Heart left ventricle (tissue), 13 donors: ENCODE measurements at regions not wholly inside any gene's neighbourhood (a gene's known extent, or its start where the extent isn't known, plus 50 kb on each side); places are given as distances from the start of the nearest gene placed in this dataset.

Source experiments
- POLR2A ChIP-seq, 2 donors: fragments of 450-650 bp; IDR thresholded peaks; one replicate each; pipeline ENCODE4 v1.6.1; 2017; ENCODE audit warnings: antibody characterized with exemption in 2 of 2, mild to moderate bottlenecking in 2 of 2, moderate library complexity in 2 of 2
- TF ChIP-seq, protein P1 (sequence below), 12 donors: fragments of 200-600 bp; sonication (generic) in 4 of 12; IDR thresholded peaks; one replicate each; pipeline versions ENCODE4 v1.5.0 to v1.8.0; 2018 to 2022; ENCODE audit warnings: antibody characterized with exemption in 12 of 12, mild to moderate bottlenecking in 5 of 12
- donor health status: ischemic (EF 13 %, LVEDD 7.1; RV severe dilation, severe dysfunction).
- donor health status: DM: no; HTN: yes; CAD: no.
- donor health status: DM: no; HTN: no; CAD: no.
- donor health status: ischemic (EF 25% LVEDD 6.9; RV normal size, moderate dysfunction).
- donor health status: ischemic (EF 25% LVEDD 5.7; RV mildly dilated, moderate dysfunction).
- donor health status: ischemic (EF 35%, LVEDD 5.7; RV mildly dilated, moderate dysfunction).
- donor health status: nonischemic (EF 11% LVEDD 7.7; RV severe dilation, severe dysfunction).
- donor health status: DM: yes; HTN: yes; CAD: no.
- donor health status: PGD.
- donor health status: ischemic (EF 29% LVEDD 5.4; RV normal size, mild dysfunction).
- donor health status: nonischemic (EF 23%, LVEDD 6.1; RV moderate dilation, normal function).

DNA sequence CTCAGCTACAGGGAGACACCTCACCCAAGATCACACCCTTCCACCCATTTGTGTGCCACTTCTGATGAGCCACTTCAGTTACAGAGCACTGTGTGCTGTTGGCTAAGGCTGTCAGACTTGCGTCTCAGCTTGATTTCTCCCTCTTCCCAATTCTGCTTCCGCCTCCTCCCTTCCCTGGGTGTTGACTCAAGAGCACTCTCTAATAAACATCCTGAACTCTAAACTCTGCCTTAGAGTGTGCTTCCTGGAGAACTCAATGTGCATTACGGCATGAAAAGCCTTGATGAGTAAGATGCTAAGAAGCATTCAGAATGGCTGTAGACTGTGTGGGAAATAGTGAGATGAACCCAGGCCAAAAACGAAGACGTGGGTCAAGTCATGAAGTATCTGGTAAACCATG lies 54.9 kb upstream of the S1PR1 start:
- TF ChIP-seq, protein P1, sequence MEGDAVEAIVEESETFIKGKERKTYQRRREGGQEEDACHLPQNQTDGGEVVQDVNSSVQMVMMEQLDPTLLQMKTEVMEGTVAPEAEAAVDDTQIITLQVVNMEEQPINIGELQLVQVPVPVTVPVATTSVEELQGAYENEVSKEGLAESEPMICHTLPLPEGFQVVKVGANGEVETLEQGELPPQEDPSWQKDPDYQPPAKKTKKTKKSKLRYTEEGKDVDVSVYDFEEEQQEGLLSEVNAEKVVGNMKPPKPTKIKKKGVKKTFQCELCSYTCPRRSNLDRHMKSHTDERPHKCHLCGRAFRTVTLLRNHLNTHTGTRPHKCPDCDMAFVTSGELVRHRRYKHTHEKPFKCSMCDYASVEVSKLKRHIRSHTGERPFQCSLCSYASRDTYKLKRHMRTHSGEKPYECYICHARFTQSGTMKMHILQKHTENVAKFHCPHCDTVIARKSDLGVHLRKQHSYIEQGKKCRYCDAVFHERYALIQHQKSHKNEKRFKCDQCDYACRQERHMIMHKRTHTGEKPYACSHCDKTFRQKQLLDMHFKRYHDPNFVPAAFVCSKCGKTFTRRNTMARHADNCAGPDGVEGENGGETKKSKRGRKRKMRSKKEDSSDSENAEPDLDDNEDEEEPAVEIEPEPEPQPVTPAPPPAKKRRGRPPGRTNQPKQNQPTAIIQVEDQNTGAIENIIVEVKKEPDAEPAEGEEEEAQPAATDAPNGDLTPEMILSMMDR (IDR thresholded peaks at IDR 0.05): no peak
- TF ChIP-seq POLR2A (IDR thresholded peaks at IDR 0.05): no peak
